ENCODE measurements at regions not wholly inside any gene's neighbourhood (a gene's known extent, or its start where the extent isn't known, plus 50 kb on each side); places are given as distances from the start of the nearest gene placed in this dataset.

- Histone ChIP-seq H3K27ac (no peak overlapping the region), H3K36me3 (no peaks in the 10 kb centered on the region), H3K4me3 (no peak overlapping the region), H3K27me3 (no peaks in the 10 kb centered on the region), H3K4me1 (peaks cover 0 to 5% (median 0%) of the 10 kb centered on the region in 4 donors), H3K9me3 (no peaks in the 10 kb centered on the region)
- no peak for DNase-seq (ENCODE audit: low spot score in 2 of 2)
- WGBS, 2 donors = 88 to 91% methylated on average over 10 of the region's 10 CpGs
- TF ChIP-seq CTCF (IDR thresholded peaks at IDR 0.05) (no peak), POLR2A (IDR thresholded peaks at IDR 0.05) (no peak), EP300 (IDR thresholded peaks at IDR 0.05) (no peak)
These were observed 104.7 kb upstream of the GSE1 start for GRCh38 chr16:85508388-85508787.

GRCh38 chr16:85508993-85509392 lies 104.1 kb upstream of the GSE1 start:
- TF ChIP-seq CTCF (IDR thresholded peaks at IDR 0.05) (no peak), POLR2A (IDR thresholded peaks at IDR 0.05) (no peak), EP300 (IDR thresholded peaks at IDR 0.05) (no peak)
- H3K9me3 ChIP-seq = no peaks in the 10 kb centered on the region

GRCh38 chr16:85510041-85510659 lies 103.0 kb upstream of the GSE1 start:
- no peaks in the 10 kb centered on the region for H3K27me3 ChIP-seq
- H3K4me1 ChIP-seq = peaks cover 0 to 22% (median 13%) of the 10 kb centered on the region in 4 donors
- no peaks in the 10 kb centered on the region for H3K9me3 ChIP-seq
- H3K4me3 ChIP-seq = no peak overlapping the region
- WGBS, 2 donors = 78 to 81% methylated on average over 16 to 21 of the region's 21 CpGs
- DNase-seq (ENCODE audit: low spot score in 2 of 2) = no peak
- H3K27ac ChIP-seq = no peak overlapping the region
- no peaks in the 10 kb centered on the region for H3K36me3 ChIP-seq
- no peak for TF ChIP-seq CTCF (IDR thresholded peaks at IDR 0.05)
- no peak for TF ChIP-seq EP300 (IDR thresholded peaks at IDR 0.05)
- no peak for TF ChIP-seq POLR2A (IDR thresholded peaks at IDR 0.05)

More at GRCh38 chr16:85508993-85509392, 104.1 kb upstream of the GSE1 start:
- 82% methylated on average over 15 of the region's 15 CpGs for WGBS, 2 donors
- Histone ChIP-seq H3K27ac (no peak overlapping the region), H3K36me3 (no peaks in the 10 kb centered on the region), H3K27me3 (no peaks in the 10 kb centered on the region), H3K4me1 (peaks cover 0 to 11% (median 3%) of the 10 kb centered on the region in 4 donors), H3K4me3 (no peak overlapping the region)
- DNase-seq (ENCODE audit: low spot score in 2 of 2) = no peak

- no peaks in the 10 kb centered on the region for H3K36me3 ChIP-seq
- DNase-seq (ENCODE audit: low spot score in 2 of 2) = no peak
- H3K4me3 ChIP-seq = no peak overlapping the region
- TF ChIP-seq CTCF (IDR thresholded peaks at IDR 0.05) = no peak
- no peak for TF ChIP-seq EP300 (IDR thresholded peaks at IDR 0.05)
- TF ChIP-seq POLR2A (IDR thresholded peaks at IDR 0.05) = no peak
- WGBS, 2 donors = 88% methylated on average over 21 to 23 of the region's 24 CpGs
- peaks cover 0 to 31% (median 22%) of the 10 kb centered on the region in 4 donors for H3K4me1 ChIP-seq
- no peaks in the 10 kb centered on the region for H3K27me3 ChIP-seq
- H3K27ac ChIP-seq = no peak overlapping the region
- no peaks in the 10 kb centered on the region for H3K9me3 ChIP-seq
These were observed 100.9 kb upstream of the GSE1 start for GRCh38 chr16:85511938-85512807.

GRCh38 chr16:85512808-85513115 lies 100.4 kb upstream of the GSE1 start:
- no peak overlapping the region for H3K27ac ChIP-seq
- TF ChIP-seq EP300 (IDR thresholded peaks at IDR 0.05) = no peak
- no peak for TF ChIP-seq CTCF (IDR thresholded peaks at IDR 0.05)
- no peak for TF ChIP-seq POLR2A (IDR thresholded peaks at IDR 0.05)
- 90 to 93% methylated on average over 7 of the region's 7 CpGs for WGBS, 2 donors
- no peak overlapping the region for H3K4me3 ChIP-seq
- H3K27me3 ChIP-seq = no peaks in the 10 kb centered on the region
- DNase-seq (ENCODE audit: low spot score in 2 of 2) = no peak
- H3K4me1 ChIP-seq = peaks cover 0 to 31% (median 22%) of the 10 kb centered on the region in 4 donors
- H3K9me3 ChIP-seq = no peaks in the 10 kb centered on the region
- H3K36me3 ChIP-seq = no peaks in the 10 kb centered on the region
